SU-DHL-6 (cell line): ENCODE measurements at regions not wholly inside any gene's neighbourhood (a gene's known extent, or its start where the extent isn't known, plus 50 kb on each side); places are given as distances from the start of the nearest gene placed in this dataset.

Experiments
- EZH2phosphoT487 ChIP-seq: fragments of 200-600 bp; sonication (generic), shearing (Covaris generic); conservative IDR thresholded peaks from 2 replicates; pipeline ENCODE4 v1.6.1; 2018; ENCODE audit warnings: mild to moderate bottlenecking, antibody characterized with exemption, low read length, moderate library complexity, mixed read lengths
- TF ChIP-seq, protein P1 (sequence below): fragments of 200-600 bp; sonication (generic); IDR thresholded peaks from one replicate; pipeline ENCODE4 v1.5.1; 2017; ENCODE audit warnings: antibody characterized with exemption, mild to moderate bottlenecking, low read length, moderate library complexity; ENCODE audit not compliant: insufficient read depth, poor library complexity, severe bottlenecking

DNA sequence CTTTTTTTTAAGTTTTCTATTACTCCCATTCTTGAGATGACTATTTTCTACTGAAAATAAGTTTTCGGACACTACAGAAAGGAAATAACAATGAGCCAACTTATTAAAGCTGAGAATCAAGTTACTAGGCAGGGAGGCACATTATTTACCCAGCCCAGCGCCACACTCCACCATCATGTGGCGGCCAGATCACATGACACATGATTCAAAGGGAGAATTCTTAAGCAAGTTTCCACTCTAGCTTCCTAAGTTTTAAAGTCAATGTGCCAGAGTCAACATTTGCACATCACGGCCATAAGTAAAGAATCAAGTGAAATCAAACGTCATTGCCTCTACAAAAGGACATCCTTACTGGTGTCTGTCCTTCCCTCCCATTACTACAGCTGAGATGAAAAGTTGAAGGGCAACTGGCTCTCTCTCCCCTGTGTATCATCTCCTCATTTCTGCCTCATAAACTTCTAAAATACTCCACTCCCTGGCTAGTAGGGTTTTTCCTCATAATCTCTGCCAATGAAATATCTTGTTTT is 81.7 kb downstream of the KLF12 start:
- TF ChIP-seq, protein P1, sequence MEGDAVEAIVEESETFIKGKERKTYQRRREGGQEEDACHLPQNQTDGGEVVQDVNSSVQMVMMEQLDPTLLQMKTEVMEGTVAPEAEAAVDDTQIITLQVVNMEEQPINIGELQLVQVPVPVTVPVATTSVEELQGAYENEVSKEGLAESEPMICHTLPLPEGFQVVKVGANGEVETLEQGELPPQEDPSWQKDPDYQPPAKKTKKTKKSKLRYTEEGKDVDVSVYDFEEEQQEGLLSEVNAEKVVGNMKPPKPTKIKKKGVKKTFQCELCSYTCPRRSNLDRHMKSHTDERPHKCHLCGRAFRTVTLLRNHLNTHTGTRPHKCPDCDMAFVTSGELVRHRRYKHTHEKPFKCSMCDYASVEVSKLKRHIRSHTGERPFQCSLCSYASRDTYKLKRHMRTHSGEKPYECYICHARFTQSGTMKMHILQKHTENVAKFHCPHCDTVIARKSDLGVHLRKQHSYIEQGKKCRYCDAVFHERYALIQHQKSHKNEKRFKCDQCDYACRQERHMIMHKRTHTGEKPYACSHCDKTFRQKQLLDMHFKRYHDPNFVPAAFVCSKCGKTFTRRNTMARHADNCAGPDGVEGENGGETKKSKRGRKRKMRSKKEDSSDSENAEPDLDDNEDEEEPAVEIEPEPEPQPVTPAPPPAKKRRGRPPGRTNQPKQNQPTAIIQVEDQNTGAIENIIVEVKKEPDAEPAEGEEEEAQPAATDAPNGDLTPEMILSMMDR: no peak
- TF ChIP-seq EZH2phosphoT487: no peak
